ENCODE measurements at regions not wholly inside any gene's neighbourhood (a gene's known extent, or its start where the extent isn't known, plus 50 kb on each side); places are given as distances from the start of the nearest gene placed in this dataset.

DNA sequence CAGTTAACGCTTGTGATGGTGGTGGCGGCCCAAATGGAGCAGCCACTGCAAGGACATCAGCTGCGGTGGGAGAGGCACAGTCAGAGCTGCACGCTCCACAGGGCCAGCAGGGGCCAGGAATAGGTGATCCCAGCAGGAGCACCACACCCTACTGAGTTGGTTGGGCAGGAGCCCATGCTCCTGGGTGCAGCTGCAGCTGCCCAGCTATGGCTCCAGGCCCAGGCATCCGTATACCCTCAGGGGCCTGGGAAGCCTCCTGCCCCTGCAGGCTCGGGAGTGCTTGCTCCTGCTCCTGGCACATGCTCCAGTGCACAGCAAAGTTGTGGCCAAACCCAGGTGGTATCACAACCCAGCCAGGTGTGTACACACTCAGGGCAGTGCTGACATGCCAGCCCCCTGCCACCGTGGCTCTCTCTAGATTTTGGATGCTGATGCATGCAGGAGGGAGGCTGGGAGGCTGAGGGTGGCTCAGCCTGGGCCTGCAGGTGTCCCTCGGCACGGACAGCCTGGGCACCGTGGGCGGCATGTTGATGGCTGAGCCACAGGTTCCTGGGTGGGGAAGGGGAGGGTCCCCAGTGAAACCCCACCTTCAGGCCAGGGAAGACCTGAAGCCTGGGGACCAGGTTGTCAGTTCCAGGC lies 150.2 kb downstream of the CXXC4 start:
- TF ChIP-seq, protein P1, sequence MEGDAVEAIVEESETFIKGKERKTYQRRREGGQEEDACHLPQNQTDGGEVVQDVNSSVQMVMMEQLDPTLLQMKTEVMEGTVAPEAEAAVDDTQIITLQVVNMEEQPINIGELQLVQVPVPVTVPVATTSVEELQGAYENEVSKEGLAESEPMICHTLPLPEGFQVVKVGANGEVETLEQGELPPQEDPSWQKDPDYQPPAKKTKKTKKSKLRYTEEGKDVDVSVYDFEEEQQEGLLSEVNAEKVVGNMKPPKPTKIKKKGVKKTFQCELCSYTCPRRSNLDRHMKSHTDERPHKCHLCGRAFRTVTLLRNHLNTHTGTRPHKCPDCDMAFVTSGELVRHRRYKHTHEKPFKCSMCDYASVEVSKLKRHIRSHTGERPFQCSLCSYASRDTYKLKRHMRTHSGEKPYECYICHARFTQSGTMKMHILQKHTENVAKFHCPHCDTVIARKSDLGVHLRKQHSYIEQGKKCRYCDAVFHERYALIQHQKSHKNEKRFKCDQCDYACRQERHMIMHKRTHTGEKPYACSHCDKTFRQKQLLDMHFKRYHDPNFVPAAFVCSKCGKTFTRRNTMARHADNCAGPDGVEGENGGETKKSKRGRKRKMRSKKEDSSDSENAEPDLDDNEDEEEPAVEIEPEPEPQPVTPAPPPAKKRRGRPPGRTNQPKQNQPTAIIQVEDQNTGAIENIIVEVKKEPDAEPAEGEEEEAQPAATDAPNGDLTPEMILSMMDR (IDR thresholded peaks at IDR 0.05): no peak
- TF ChIP-seq POLR2AphosphoS5 (IDR thresholded peaks at IDR 0.05; ENCODE audit: insufficient read depth in 1 of 2, low read depth in 1 of 2): no peak
